ENCODE measurements at regions not wholly inside any gene's neighbourhood (a gene's known extent, or its start where the extent isn't known, plus 50 kb on each side); places are given as distances from the start of the nearest gene placed in this dataset.

- H3K9me1 ChIP-seq (ENCODE audit: control insufficient read depth, extremely low read depth, insufficient read depth, low read length), result no peaks in the 10 kb centered on the region
- no peaks in the 10 kb centered on the region for H3K27me3 ChIP-seq (ENCODE audit: control insufficient read depth, extremely low read depth, insufficient read depth, low read length)
- DNase-seq (ENCODE audit: low read depth, low spot score) (no peak), FAIRE-seq (no peak)
- H2AFZ ChIP-seq (ENCODE audit: control insufficient read depth, low read length), result no peak overlapping the region
- no peaks in the 10 kb centered on the region for H4K20me1 ChIP-seq (ENCODE audit: control insufficient read depth, extremely low read depth, insufficient read depth, low read length)
- no peaks in the 10 kb centered on the region for H3K36me3 ChIP-seq (ENCODE audit: control insufficient read depth in 2 of 2, extremely low read depth in 1 of 2, insufficient read depth in 2 of 2, low read length in 2 of 2)
- dilution Hi-C loops (cut with MboI; ENCODE audit: extremely low pct_ligation_motif_present, low sequenced_read_pairs), result no loop called here
- H3K4me1 ChIP-seq (ENCODE audit: control insufficient read depth, extremely low read depth, insufficient read depth, low read length), result no peaks in the 10 kb centered on the region
- H3K9me3 ChIP-seq (ENCODE audit: control insufficient read depth, low read depth, low read length), result peaks cover 13% of the 10 kb centered on the region
- no peak overlapping the region for H3K4me3 ChIP-seq (ENCODE audit: control insufficient read depth in 2 of 3, extremely low read depth in 1 of 3, insufficient read depth in 2 of 3, low read depth in 1 of 3, low read length in 3 of 3)
- H3K4me2 ChIP-seq (ENCODE audit: control insufficient read depth, extremely low read depth, insufficient read depth, low read depth, low read length), result no peak overlapping the region
- H3K79me2 ChIP-seq (ENCODE audit: control insufficient read depth, insufficient read depth, low read length), result no peaks in the 10 kb centered on the region
- H3K9ac ChIP-seq (ENCODE audit: control insufficient read depth, extremely low read depth, insufficient read depth, low read length), result no peak overlapping the region
- H3K27ac ChIP-seq (ENCODE audit: control insufficient read depth, insufficient read depth, low read length), result no peak overlapping the region
- TF ChIP-seq CTCF (optimal IDR thresholded peaks at IDR 0.05 in 1 of 3, IDR thresholded peaks at IDR 0.05 in 1 of 3, conservative IDR thresholded peaks at IDR 0.05 in 1 of 3; ENCODE audit: extremely low read depth in 1 of 3, insufficient read depth in 2 of 3, low read length in 3 of 3) (no peak), EZH2 (IDR thresholded peaks at IDR 0.05; ENCODE audit: low read length) (no peak)
These were observed 536.6 kb downstream of the TCERG1L start for GRCh38 chr10:130774871-130775270.

- no peak overlapping the region for H2AFZ ChIP-seq (ENCODE audit: control insufficient read depth, low read length)
- H3K27me3 ChIP-seq (ENCODE audit: control insufficient read depth, extremely low read depth, insufficient read depth, low read length), result no peaks in the 10 kb centered on the region
- peaks cover 14% of the 10 kb centered on the region for H3K9me3 ChIP-seq (ENCODE audit: control insufficient read depth, low read depth, low read length)
- no peaks in the 10 kb centered on the region for H3K79me2 ChIP-seq (ENCODE audit: control insufficient read depth, insufficient read depth, low read length)
- no peaks in the 10 kb centered on the region for H4K20me1 ChIP-seq (ENCODE audit: control insufficient read depth, extremely low read depth, insufficient read depth, low read length)
- dilution Hi-C loops (cut with MboI; ENCODE audit: extremely low pct_ligation_motif_present, low sequenced_read_pairs), result no loop called here
- H3K9ac ChIP-seq (ENCODE audit: control insufficient read depth, extremely low read depth, insufficient read depth, low read length), result no peak overlapping the region
- H3K4me1 ChIP-seq (ENCODE audit: control insufficient read depth, extremely low read depth, insufficient read depth, low read length), result no peaks in the 10 kb centered on the region
- FAIRE-seq (no peak), DNase-seq (ENCODE audit: low read depth, low spot score) (no peak)
- no peaks in the 10 kb centered on the region for H3K9me1 ChIP-seq (ENCODE audit: control insufficient read depth, extremely low read depth, insufficient read depth, low read length)
- no peak overlapping the region for H3K4me2 ChIP-seq (ENCODE audit: control insufficient read depth, extremely low read depth, insufficient read depth, low read depth, low read length)
- no peak overlapping the region for H3K27ac ChIP-seq (ENCODE audit: control insufficient read depth, insufficient read depth, low read length)
- no peaks in the 10 kb centered on the region for H3K36me3 ChIP-seq (ENCODE audit: control insufficient read depth in 2 of 2, extremely low read depth in 1 of 2, insufficient read depth in 2 of 2, low read length in 2 of 2)
- no peak for TF ChIP-seq EZH2 (IDR thresholded peaks at IDR 0.05; ENCODE audit: low read length)
- no peak for TF ChIP-seq CTCF (optimal IDR thresholded peaks at IDR 0.05 in 1 of 3, IDR thresholded peaks at IDR 0.05 in 1 of 3, conservative IDR thresholded peaks at IDR 0.05 in 1 of 3; ENCODE audit: extremely low read depth in 1 of 3, insufficient read depth in 2 of 3, low read length in 3 of 3)
- no peak overlapping the region for H3K4me3 ChIP-seq (ENCODE audit: control insufficient read depth in 2 of 3, extremely low read depth in 1 of 3, insufficient read depth in 2 of 3, low read depth in 1 of 3, low read length in 3 of 3)
These were observed 536.2 kb downstream of the TCERG1L start for GRCh38 chr10:130775311-130775710.
